ENCODE measurements at regions not wholly inside any gene's neighbourhood (a gene's known extent, or its start where the extent isn't known, plus 50 kb on each side); places are given as distances from the start of the nearest gene placed in this dataset.

DNA sequence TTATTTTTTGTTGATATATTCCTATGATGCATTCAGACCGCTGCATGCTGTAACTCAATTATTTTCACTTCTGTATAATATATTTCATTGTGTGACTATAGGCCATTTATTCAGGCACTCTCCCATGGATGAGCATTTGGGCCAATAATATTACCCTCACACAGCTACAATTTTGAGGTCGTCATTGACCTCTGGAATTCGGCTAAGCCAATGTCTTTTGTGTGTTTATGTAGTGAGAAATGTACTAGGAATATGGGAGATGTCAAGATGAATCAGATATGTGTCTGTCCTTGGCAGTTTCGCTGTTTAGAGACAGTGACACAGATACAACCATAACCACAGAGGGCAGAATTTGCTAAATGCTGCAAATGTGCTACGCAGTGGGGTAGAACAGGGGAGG lies 474.2 kb downstream of the ADRA2A start:
- no peaks in the 10 kb centered on the region for H3K4me1 ChIP-seq (ENCODE audit: control insufficient read depth in 2 of 2, insufficient read depth in 2 of 2, low read length in 1 of 2)
- no peaks in the 10 kb centered on the region for H3K27me3 ChIP-seq (ENCODE audit: control insufficient read depth in 1 of 2, insufficient read depth in 2 of 2, low read length in 2 of 2)
- 81 to 83% methylated on average over 5 of the region's 5 CpGs for WGBS, 2 donors
- no peak overlapping the region for H3K27ac ChIP-seq (ENCODE audit: low read depth in 2 of 2, low read length in 1 of 2)
- H3K9me3 ChIP-seq (ENCODE audit: control insufficient read depth in 2 of 2, insufficient read depth in 1 of 2, low read depth in 1 of 2, low read length in 1 of 2) = no peaks in the 10 kb centered on the region
- H3K4me3 ChIP-seq (ENCODE audit: low read depth in 1 of 2, low read length in 2 of 2) = no peak overlapping the region
- no peaks in the 10 kb centered on the region for H3K36me3 ChIP-seq (ENCODE audit: control insufficient read depth in 2 of 2, insufficient read depth in 2 of 2, low read length in 1 of 2)

- Histone ChIP-seq H3K27ac (ENCODE audit: low read depth in 2 of 2, low read length in 1 of 2) (no peak overlapping the region), H3K9me3 (ENCODE audit: control insufficient read depth in 2 of 2, insufficient read depth in 1 of 2, low read depth in 1 of 2, low read length in 1 of 2) (no peaks in the 10 kb centered on the region), H3K36me3 (ENCODE audit: control insufficient read depth in 2 of 2, insufficient read depth in 2 of 2, low read length in 1 of 2) (no peaks in the 10 kb centered on the region), H3K4me3 (ENCODE audit: low read depth in 1 of 2, low read length in 2 of 2) (no peak overlapping the region), H3K27me3 (ENCODE audit: control insufficient read depth in 1 of 2, insufficient read depth in 2 of 2, low read length in 2 of 2) (no peaks in the 10 kb centered on the region), H3K4me1 (ENCODE audit: control insufficient read depth in 2 of 2, insufficient read depth in 2 of 2, low read length in 1 of 2) (no peaks in the 10 kb centered on the region)
- WGBS, 2 donors = 64 to 74% methylated on average over 3 of the region's 3 CpGs
Measured at GRCh38 chr10:111556666-111557065, 479.8 kb downstream of the ADRA2A start.

DNA sequence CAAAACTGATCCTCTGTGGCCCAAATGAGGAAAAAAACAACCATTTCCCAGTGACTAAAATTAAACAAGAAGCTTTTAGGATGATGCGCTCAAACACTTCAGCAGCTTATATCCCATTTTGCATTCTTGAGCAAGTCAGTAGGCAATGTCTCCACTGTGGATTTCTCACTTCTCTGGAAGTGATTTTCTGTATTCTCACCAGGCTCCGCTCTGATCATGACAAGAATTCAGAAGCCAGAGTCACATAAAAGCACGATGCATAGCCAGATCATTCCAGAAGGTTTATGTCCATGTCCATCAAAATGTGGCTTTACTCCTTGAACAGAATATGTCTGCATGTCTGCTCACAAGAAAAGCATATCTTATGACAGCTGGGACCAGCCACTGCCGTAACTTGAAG lies 481.4 kb downstream of the ADRA2A start:
- Histone ChIP-seq H3K27ac (ENCODE audit: low read depth in 2 of 2, low read length in 1 of 2) (no peak overlapping the region), H3K4me3 (ENCODE audit: low read depth in 1 of 2, low read length in 2 of 2) (no peak overlapping the region), H3K9me3 (ENCODE audit: control insufficient read depth in 2 of 2, insufficient read depth in 1 of 2, low read depth in 1 of 2, low read length in 1 of 2) (no peaks in the 10 kb centered on the region), H3K36me3 (ENCODE audit: control insufficient read depth in 2 of 2, insufficient read depth in 2 of 2, low read length in 1 of 2) (no peaks in the 10 kb centered on the region), H3K4me1 (ENCODE audit: control insufficient read depth in 2 of 2, insufficient read depth in 2 of 2, low read length in 1 of 2) (no peaks in the 10 kb centered on the region), H3K27me3 (ENCODE audit: control insufficient read depth in 1 of 2, insufficient read depth in 2 of 2, low read length in 2 of 2) (no peaks in the 10 kb centered on the region)
- 88 to 93% methylated on average over 4 of the region's 4 CpGs for WGBS, 2 donors

DNA sequence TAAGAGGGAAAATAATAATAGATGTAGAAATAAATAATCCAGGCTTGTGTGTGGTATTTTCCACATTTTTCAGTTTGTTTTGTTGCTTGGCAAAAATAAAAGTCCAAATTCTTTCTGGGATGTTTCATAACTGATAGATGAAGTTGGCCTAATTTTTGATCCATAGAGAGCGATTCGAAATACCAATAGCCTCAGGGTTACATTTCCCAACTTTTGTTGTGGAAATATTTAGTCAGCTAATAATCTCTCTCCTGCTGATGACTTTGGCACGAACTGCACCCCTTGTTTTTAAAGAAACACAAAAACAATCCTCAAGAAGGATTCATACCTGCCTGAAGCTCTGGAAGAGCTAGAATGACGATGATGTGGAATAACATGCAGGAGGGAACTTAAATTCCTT lies 483.2 kb downstream of the ADRA2A start:
- Histone ChIP-seq H3K36me3 (ENCODE audit: control insufficient read depth in 2 of 2, insufficient read depth in 2 of 2, low read length in 1 of 2) (no peaks in the 10 kb centered on the region), H3K9me3 (ENCODE audit: control insufficient read depth in 2 of 2, insufficient read depth in 1 of 2, low read depth in 1 of 2, low read length in 1 of 2) (no peaks in the 10 kb centered on the region), H3K27me3 (ENCODE audit: control insufficient read depth in 1 of 2, insufficient read depth in 2 of 2, low read length in 2 of 2) (no peaks in the 10 kb centered on the region), H3K4me3 (ENCODE audit: low read depth in 1 of 2, low read length in 2 of 2) (no peak overlapping the region), H3K4me1 (ENCODE audit: control insufficient read depth in 2 of 2, insufficient read depth in 2 of 2, low read length in 1 of 2) (no peaks in the 10 kb centered on the region), H3K27ac (ENCODE audit: low read depth in 2 of 2, low read length in 1 of 2) (no peak overlapping the region)
- WGBS, 2 donors = 22 to 44% methylated on average over 4 of the region's 4 CpGs

- Histone ChIP-seq H3K36me3 (ENCODE audit: control insufficient read depth in 2 of 2, insufficient read depth in 2 of 2, low read length in 1 of 2) (no peaks in the 10 kb centered on the region), H3K27me3 (ENCODE audit: control insufficient read depth in 1 of 2, insufficient read depth in 2 of 2, low read length in 2 of 2) (no peaks in the 10 kb centered on the region), H3K9me3 (ENCODE audit: control insufficient read depth in 2 of 2, insufficient read depth in 1 of 2, low read depth in 1 of 2, low read length in 1 of 2) (no peaks in the 10 kb centered on the region), H3K4me3 (ENCODE audit: low read depth in 1 of 2, low read length in 2 of 2) (no peak overlapping the region), H3K4me1 (ENCODE audit: control insufficient read depth in 2 of 2, insufficient read depth in 2 of 2, low read length in 1 of 2) (no peaks in the 10 kb centered on the region), H3K27ac (ENCODE audit: low read depth in 2 of 2, low read length in 1 of 2) (no peak overlapping the region)
- WGBS, 2 donors = 31 to 41% methylated on average over 1 of the region's 1 CpG
Measured at GRCh38 chr10:111561124-111561523, 484.3 kb downstream of the ADRA2A start.

GRCh38 chr10:111565542-111565941 lies 488.7 kb downstream of the ADRA2A start:
- Histone ChIP-seq H3K27me3 (ENCODE audit: control insufficient read depth in 1 of 2, insufficient read depth in 2 of 2, low read length in 2 of 2) (no peaks in the 10 kb centered on the region), H3K27ac (ENCODE audit: low read depth in 2 of 2, low read length in 1 of 2) (no peak overlapping the region), H3K36me3 (ENCODE audit: control insufficient read depth in 2 of 2, insufficient read depth in 2 of 2, low read length in 1 of 2) (no peaks in the 10 kb centered on the region), H3K9me3 (ENCODE audit: control insufficient read depth in 2 of 2, insufficient read depth in 1 of 2, low read depth in 1 of 2, low read length in 1 of 2) (no peaks in the 10 kb centered on the region), H3K4me3 (ENCODE audit: low read depth in 1 of 2, low read length in 2 of 2) (no peak overlapping the region), H3K4me1 (ENCODE audit: control insufficient read depth in 2 of 2, insufficient read depth in 2 of 2, low read length in 1 of 2) (no peaks in the 10 kb centered on the region)

GRCh38 chr10:111578076-111578475 lies 501.2 kb downstream of the ADRA2A start:
- no peaks in the 10 kb centered on the region for H3K27me3 ChIP-seq (ENCODE audit: control insufficient read depth in 1 of 2, insufficient read depth in 2 of 2, low read length in 2 of 2)
- WGBS, 2 donors = 23 to 26% methylated on average over 3 of the region's 3 CpGs

DNA sequence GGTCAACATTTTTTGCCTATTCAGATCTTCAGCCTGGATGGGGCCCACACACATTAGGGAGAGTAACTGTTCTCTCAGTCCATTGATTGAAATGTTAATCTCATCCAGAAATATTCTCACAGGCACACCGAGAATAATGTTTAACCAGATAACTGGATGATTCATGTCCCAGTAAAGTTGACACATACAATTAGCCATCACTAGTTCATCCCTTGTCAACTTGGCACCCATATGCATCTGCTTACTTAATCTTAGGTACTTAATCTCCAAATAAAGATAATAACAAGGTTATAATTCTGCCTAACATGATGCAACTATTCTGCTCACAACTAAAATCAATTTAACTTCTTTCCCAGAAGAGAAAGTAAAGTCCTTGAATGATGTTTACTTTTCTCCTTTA lies 502.6 kb downstream of the ADRA2A start:
- Histone ChIP-seq H3K9me3 (ENCODE audit: control insufficient read depth in 2 of 2, insufficient read depth in 1 of 2, low read depth in 1 of 2, low read length in 1 of 2) (no peaks in the 10 kb centered on the region), H3K27ac (ENCODE audit: low read depth in 2 of 2, low read length in 1 of 2) (no peak overlapping the region), H3K27me3 (ENCODE audit: control insufficient read depth in 1 of 2, insufficient read depth in 2 of 2, low read length in 2 of 2) (no peaks in the 10 kb centered on the region), H3K4me1 (ENCODE audit: control insufficient read depth in 2 of 2, insufficient read depth in 2 of 2, low read length in 1 of 2) (no peaks in the 10 kb centered on the region), H3K36me3 (ENCODE audit: control insufficient read depth in 2 of 2, insufficient read depth in 2 of 2, low read length in 1 of 2) (no peaks in the 10 kb centered on the region), H3K4me3 (ENCODE audit: low read depth in 1 of 2, low read length in 2 of 2) (no peak overlapping the region)
- WGBS, 2 donors = 20 to 40% methylated on average over 1 of the region's 1 CpG

More at GRCh38 chr10:111578076-111578475, 501.2 kb downstream of the ADRA2A start:
- no peaks in the 10 kb centered on the region for H3K9me3 ChIP-seq (ENCODE audit: control insufficient read depth in 2 of 2, insufficient read depth in 1 of 2, low read depth in 1 of 2, low read length in 1 of 2)
- no peaks in the 10 kb centered on the region for H3K4me1 ChIP-seq (ENCODE audit: control insufficient read depth in 2 of 2, insufficient read depth in 2 of 2, low read length in 1 of 2)
- no peaks in the 10 kb centered on the region for H3K36me3 ChIP-seq (ENCODE audit: control insufficient read depth in 2 of 2, insufficient read depth in 2 of 2, low read length in 1 of 2)
- H3K4me3 ChIP-seq (ENCODE audit: low read depth in 1 of 2, low read length in 2 of 2) = no peak overlapping the region
- peak overlapping the region in 1 of 2 donors; percentile 13 for H3K27ac ChIP-seq (ENCODE audit: low read depth in 2 of 2, low read length in 1 of 2)

GRCh38 chr10:111590703-111591102 lies 513.9 kb downstream of the ADRA2A start:
- H3K4me3 ChIP-seq (ENCODE audit: low read depth in 1 of 2, low read length in 2 of 2) = no peak overlapping the region
- H3K9me3 ChIP-seq (ENCODE audit: control insufficient read depth in 2 of 2, insufficient read depth in 1 of 2, low read depth in 1 of 2, low read length in 1 of 2) = no peaks in the 10 kb centered on the region
- H3K27ac ChIP-seq (ENCODE audit: low read depth in 2 of 2, low read length in 1 of 2) = peak overlapping the region in 1 of 2 donors; percentile 22
- no peaks in the 10 kb centered on the region for H3K27me3 ChIP-seq (ENCODE audit: control insufficient read depth in 1 of 2, insufficient read depth in 2 of 2, low read length in 2 of 2)
- no peaks in the 10 kb centered on the region for H3K4me1 ChIP-seq (ENCODE audit: control insufficient read depth in 2 of 2, insufficient read depth in 2 of 2, low read length in 1 of 2)
- no peaks in the 10 kb centered on the region for H3K36me3 ChIP-seq (ENCODE audit: control insufficient read depth in 2 of 2, insufficient read depth in 2 of 2, low read length in 1 of 2)
- WGBS, 2 donors = 32 to 33% methylated on average over 3 of the region's 3 CpGs

DNA sequence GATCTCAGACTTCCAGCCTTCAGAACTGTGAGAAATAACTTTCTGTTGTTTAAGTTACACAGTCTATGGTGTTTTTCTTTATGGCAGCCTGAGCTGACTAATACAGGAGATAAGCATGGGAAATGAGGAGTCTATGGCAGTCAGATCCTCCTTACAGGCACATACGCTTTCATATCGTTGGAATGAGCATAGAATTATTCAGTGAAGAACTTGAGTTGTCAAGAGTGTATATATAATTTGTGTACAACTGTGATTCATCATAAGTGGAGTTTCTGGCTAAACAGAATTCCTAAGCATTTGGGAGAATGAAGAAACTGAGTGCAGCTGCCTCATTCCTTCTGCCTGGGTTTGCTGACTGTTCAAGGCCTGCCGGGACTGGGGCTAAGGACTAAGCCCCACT lies 516.7 kb downstream of the ADRA2A start:
- H3K9me3 ChIP-seq (ENCODE audit: control insufficient read depth in 2 of 2, insufficient read depth in 1 of 2, low read depth in 1 of 2, low read length in 1 of 2) = no peaks in the 10 kb centered on the region
- no peak overlapping the region for H3K4me3 ChIP-seq (ENCODE audit: low read depth in 1 of 2, low read length in 2 of 2)
- H3K4me1 ChIP-seq (ENCODE audit: control insufficient read depth in 2 of 2, insufficient read depth in 2 of 2, low read length in 1 of 2) = no peaks in the 10 kb centered on the region
- H3K36me3 ChIP-seq (ENCODE audit: control insufficient read depth in 2 of 2, insufficient read depth in 2 of 2, low read length in 1 of 2) = no peaks in the 10 kb centered on the region
- peak overlapping the region; percentile 76 to 82 for H3K27ac ChIP-seq (ENCODE audit: low read depth in 2 of 2, low read length in 1 of 2)
- 36 to 48% methylated on average over 3 of the region's 3 CpGs for WGBS, 2 donors
- H3K27me3 ChIP-seq (ENCODE audit: control insufficient read depth in 1 of 2, insufficient read depth in 2 of 2, low read length in 2 of 2) = no peaks in the 10 kb centered on the region

Data from esophagus (tissue), 2 donors.